GM12865 (cell line): ENCODE measurements at regions not wholly inside any gene's neighbourhood (a gene's known extent, or its start where the extent isn't known, plus 50 kb on each side); places are given as distances from the start of the nearest gene placed in this dataset.

Experiments
- DNase-seq: peaks from one replicate; pipeline ENCODE4 v3.0.0; 2010; ENCODE audit warnings: low read depth
- H3K4me3 ChIP-seq: 2 replicates; pipeline ENCODE4 v1.5.1; 2011; ENCODE audit warnings: mild to moderate bottlenecking, low read depth, low read length, control low read depth
- TF ChIP-seq, protein P1 (sequence below): IDR thresholded peaks from 2 replicates; pipeline ENCODE4 v1.5.1; 2011; ENCODE audit warnings: low read length, control low read depth, low read depth, inconsistent platforms; ENCODE audit not compliant: insufficient read depth; ENCODE audit errors: missing control alignments

DNA sequence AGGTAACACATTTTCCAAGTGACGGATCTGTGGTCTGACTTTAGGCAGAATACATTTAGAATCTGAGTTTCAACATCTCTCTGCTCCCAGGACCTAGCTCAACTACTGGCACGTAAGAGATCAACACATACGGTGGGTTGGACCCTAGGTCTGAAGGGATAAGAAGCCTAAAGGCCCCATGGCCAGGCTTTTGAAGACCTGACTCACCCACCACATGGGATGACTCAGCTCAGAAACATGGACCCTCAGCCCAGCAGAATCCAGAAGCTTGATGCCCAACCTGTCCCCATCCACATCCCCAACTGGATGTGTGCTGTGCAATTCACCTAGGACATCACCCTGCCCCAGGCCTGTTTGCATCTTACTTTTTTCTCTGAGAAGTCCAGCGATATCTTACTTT, 770.2 kb downstream of the BCL11B start:
- no peak overlapping the region for H3K4me3 ChIP-seq
- TF ChIP-seq, protein P1, sequence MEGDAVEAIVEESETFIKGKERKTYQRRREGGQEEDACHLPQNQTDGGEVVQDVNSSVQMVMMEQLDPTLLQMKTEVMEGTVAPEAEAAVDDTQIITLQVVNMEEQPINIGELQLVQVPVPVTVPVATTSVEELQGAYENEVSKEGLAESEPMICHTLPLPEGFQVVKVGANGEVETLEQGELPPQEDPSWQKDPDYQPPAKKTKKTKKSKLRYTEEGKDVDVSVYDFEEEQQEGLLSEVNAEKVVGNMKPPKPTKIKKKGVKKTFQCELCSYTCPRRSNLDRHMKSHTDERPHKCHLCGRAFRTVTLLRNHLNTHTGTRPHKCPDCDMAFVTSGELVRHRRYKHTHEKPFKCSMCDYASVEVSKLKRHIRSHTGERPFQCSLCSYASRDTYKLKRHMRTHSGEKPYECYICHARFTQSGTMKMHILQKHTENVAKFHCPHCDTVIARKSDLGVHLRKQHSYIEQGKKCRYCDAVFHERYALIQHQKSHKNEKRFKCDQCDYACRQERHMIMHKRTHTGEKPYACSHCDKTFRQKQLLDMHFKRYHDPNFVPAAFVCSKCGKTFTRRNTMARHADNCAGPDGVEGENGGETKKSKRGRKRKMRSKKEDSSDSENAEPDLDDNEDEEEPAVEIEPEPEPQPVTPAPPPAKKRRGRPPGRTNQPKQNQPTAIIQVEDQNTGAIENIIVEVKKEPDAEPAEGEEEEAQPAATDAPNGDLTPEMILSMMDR: no peak
- DNase-seq: no peak

DNA sequence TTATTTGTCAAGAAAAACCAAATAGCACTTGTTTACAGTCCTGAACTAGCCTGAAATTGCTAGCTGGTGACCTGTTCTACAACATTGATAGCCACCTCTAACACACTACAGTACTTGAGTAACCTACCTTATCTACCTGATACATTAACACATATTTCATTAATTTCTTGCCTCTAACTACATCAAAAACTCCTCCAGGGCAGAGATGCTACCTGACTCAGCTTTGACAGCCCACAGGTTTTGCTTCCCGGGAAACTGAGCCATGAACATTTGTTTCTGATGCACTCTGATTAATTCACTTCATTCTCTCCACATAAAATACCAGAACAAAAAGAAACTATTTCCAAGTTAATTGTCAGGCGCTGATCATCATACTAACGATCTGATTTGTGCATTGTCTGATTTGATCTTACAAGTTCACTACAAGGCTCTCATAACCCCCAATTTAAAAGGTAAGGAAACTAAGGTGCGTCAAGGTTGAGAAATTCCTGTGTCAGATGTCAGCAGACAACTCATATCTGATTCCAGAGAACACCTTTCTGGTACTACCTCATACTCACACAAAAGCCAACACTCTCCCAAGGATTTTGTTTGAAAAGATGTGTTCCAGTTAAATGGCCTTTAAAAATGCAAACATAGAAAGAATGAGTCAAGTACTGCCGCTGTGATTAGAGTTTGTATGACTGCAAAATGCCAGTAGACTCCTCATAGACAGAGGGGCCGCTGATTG, 768.7 kb downstream of the BCL11B start:
- TF ChIP-seq, protein P1: no peak
- no peak overlapping the region for H3K4me3 ChIP-seq
- no peak for DNase-seq

- DNase-seq: no peak
- no peak overlapping the region for H3K4me3 ChIP-seq
- TF ChIP-seq, protein P1: no peak
Measured at GRCh38 chr14:98507264-98507663, 764.7 kb downstream of the BCL11B start.

DNA sequence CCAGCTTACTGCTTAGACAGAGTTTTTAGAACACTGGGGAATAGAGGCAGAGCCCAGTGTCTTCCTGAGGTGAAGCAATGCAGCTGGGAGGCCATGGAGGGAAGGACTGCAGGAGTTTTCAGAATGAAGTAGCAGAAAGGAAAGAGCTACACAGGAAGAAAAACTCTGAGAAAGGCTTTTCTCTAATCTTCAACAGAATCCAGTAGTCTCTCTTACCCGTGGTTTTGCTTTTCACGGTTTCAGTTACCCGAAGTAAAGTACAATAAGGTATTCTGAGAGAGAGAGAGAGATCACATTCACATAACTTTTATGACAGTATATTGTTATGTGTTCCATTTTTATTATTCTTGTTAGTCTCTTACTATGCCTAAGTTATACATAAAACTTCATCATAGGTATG, 761.6 kb downstream of the BCL11B start:
- peak; percentile 43 for DNase-seq
- no peak overlapping the region for H3K4me3 ChIP-seq
- TF ChIP-seq, protein P1: no peak

- no peak overlapping the region for H3K4me3 ChIP-seq
- DNase-seq: peak; percentile 18
- TF ChIP-seq, protein P1: no peak
Measured at GRCh38 chr14:98512501-98513251, 759.3 kb downstream of the BCL11B start.

GRCh38 chr14:98513558-98513957, 758.4 kb downstream of the BCL11B start:
- TF ChIP-seq, protein P1: no peak
- no peak for DNase-seq
- H3K4me3 ChIP-seq: no peak overlapping the region

GRCh38 chr14:98514016-98514415, 758.0 kb downstream of the BCL11B start:
- DNase-seq: no peak
- TF ChIP-seq, protein P1: no peak
- no peak overlapping the region for H3K4me3 ChIP-seq
